ENCODE measurements at regions not wholly inside any gene's neighbourhood (a gene's known extent, or its start where the extent isn't known, plus 50 kb on each side); places are given as distances from the start of the nearest gene placed in this dataset.

- Histone ChIP-seq H3K27me3 (replicated peaks in 1 of 4; ENCODE audit: control insufficient read depth in 3 of 4, extremely low read depth in 1 of 4, insufficient read depth in 3 of 4, low read length in 3 of 4) (no peaks in the 10 kb centered on the region), H3K9me3 (ENCODE audit: insufficient read depth in 2 of 2, low read depth in 1 of 2, low read length in 1 of 2) (no peaks in the 10 kb centered on the region), H3K4me1 (replicated peaks in 1 of 4; ENCODE audit: control insufficient read depth in 3 of 4, insufficient read depth in 4 of 4, low read length in 3 of 4) (no peaks in the 10 kb centered on the region), H3K23ac (ENCODE audit: insufficient read length) (no peak overlapping the region), H3K27ac (ENCODE audit: low read depth, low read length) (no peak overlapping the region), H3K9ac (replicated peaks in 1 of 4; ENCODE audit: extremely low read depth in 1 of 4, low read depth in 3 of 4, low read length in 3 of 4) (no peak overlapping the region), H3K14ac (ENCODE audit: insufficient read length) (no peak overlapping the region), H3K79me2 (ENCODE audit: control insufficient read depth in 1 of 2, insufficient read depth in 2 of 2, low read length in 2 of 2) (no peaks in the 10 kb centered on the region), H4K8ac (ENCODE audit: extremely low read depth, insufficient read depth, low read length) (no peak overlapping the region), H3K4ac (replicated peaks; ENCODE audit: insufficient read length, low read depth, low read length) (no peak overlapping the region), H3K56ac (replicated peaks; ENCODE audit: insufficient read length, low read depth, low read length) (no peak overlapping the region), H2AFZ (ENCODE audit: low read length) (no peak overlapping the region), H2BK20ac (ENCODE audit: low read length) (no peak overlapping the region), H3K18ac (ENCODE audit: extremely low read depth, low read length) (no peak overlapping the region), H2BK15ac (ENCODE audit: low read length) (no peak overlapping the region), H3K36me3 (ENCODE audit: control insufficient read depth in 2 of 4, insufficient read depth in 4 of 4, low read length in 3 of 4) (no peaks in the 10 kb centered on the region), H3K79me1 (ENCODE audit: low read depth, low read length) (no peaks in the 10 kb centered on the region), H2BK12ac (ENCODE audit: low read depth, low read length) (no peak overlapping the region), H3K4me2 (ENCODE audit: insufficient read depth in 1 of 2, low read depth in 2 of 2, low read length in 2 of 2) (no peak overlapping the region), H3K4me3 (ENCODE audit: extremely low read depth in 1 of 4, insufficient read depth in 2 of 4, low read depth in 3 of 4, low read length in 4 of 4) (no peak overlapping the region), H4K5ac (ENCODE audit: insufficient read length, low read depth, low read length) (no peak overlapping the region), H2AK5ac (ENCODE audit: low read depth, low read length) (no peak overlapping the region), H4K91ac (replicated peaks; ENCODE audit: insufficient read length, low read length) (no peak overlapping the region), H2BK120ac (replicated peaks; ENCODE audit: low read depth, low read length) (no peak overlapping the region), H2BK5ac (ENCODE audit: low read depth, low read length) (no peak overlapping the region), H3K23me2 (ENCODE audit: low read depth, low read length) (no peaks in the 10 kb centered on the region), H4K20me1 (replicated peaks in 1 of 2; ENCODE audit: control insufficient read depth in 1 of 2, insufficient read depth in 2 of 2, low read length in 2 of 2) (no peaks in the 10 kb centered on the region)
- no peak for DNase-seq (ENCODE audit: low read depth in 1 of 2, low spot score in 2 of 2)
- FAIRE-seq: no peak
- ChIA-PET POLR2A (ENCODE audit: partially characterized antibody) (no interaction called here), CTCF (ENCODE audit: partially characterized antibody) (no interaction called here)
- TF ChIP-seq TCF12 (IDR thresholded peaks at IDR 0.05; ENCODE audit: low read depth, low read length): no peak
- no peak for TF ChIP-seq CTCF (IDR thresholded peaks at IDR 0.05; ENCODE audit: control extremely low read depth in 1 of 3, insufficient read depth in 1 of 3, low read depth in 1 of 3, low read length in 3 of 3)
- no peak for TF ChIP-seq CEBPB (IDR thresholded peaks at IDR 0.05; ENCODE audit: low read depth, low read length)
- no peak for TF ChIP-seq CHD2 (IDR thresholded peaks at IDR 0.05; ENCODE audit: low read length)
- TF ChIP-seq SRF (IDR thresholded peaks at IDR 0.05; ENCODE audit: low read depth, low read length): no peak
- no peak for TF ChIP-seq YY1 (IDR thresholded peaks at IDR 0.05; ENCODE audit: low read depth, low read length)
- TF ChIP-seq RXRA (IDR thresholded peaks at IDR 0.05; ENCODE audit: insufficient read depth, low read depth, low read length): no peak
- TF ChIP-seq MAFK (IDR thresholded peaks at IDR 0.05; ENCODE audit: low read depth, low read length): no peak
- TF ChIP-seq SAP30 (IDR thresholded peaks at IDR 0.05; ENCODE audit: insufficient read depth, insufficient replicate concordance, low read length): no peak
- TF ChIP-seq BRCA1 (IDR thresholded peaks at IDR 0.05; ENCODE audit: low read depth, low read length): no peak
- no peak for TF ChIP-seq RAD21 (IDR thresholded peaks at IDR 0.05 in 1 of 2, conservative IDR thresholded peaks at IDR 0.05 in 1 of 2; ENCODE audit: low read depth in 2 of 2, low read length in 2 of 2)
- TF ChIP-seq KDM1A (IDR thresholded peaks at IDR 0.05; ENCODE audit: borderline replicate concordance, low read length): no peak
- TF ChIP-seq CTBP2 (IDR thresholded peaks at IDR 0.05; ENCODE audit: borderline replicate concordance, insufficient read depth, insufficient read length, low read length): no peak
- no peak for TF ChIP-seq NRF1 (IDR thresholded peaks at IDR 0.05; ENCODE audit: low read depth, low read length)
Observed at GRCh38 chr6:95387845-95388244, 189.5 kb upstream of the MANEA start.
